Trophoblast cell (in vitro differentiated cells and primary cell): ENCODE measurements at regions not wholly inside any gene's neighbourhood (a gene's known extent, or its start where the extent isn't known, plus 50 kb on each side); places are given as distances from the start of the nearest gene placed in this dataset.

ENCODE experiments used
- DNase-seq, 2 donors: peaks; one replicate each; pipeline ENCODE4 v3.0.0-alpha.2; 2016
- H2AFZ ChIP-seq: 2 replicates; pipeline ENCODE4 v1.6.1; 2013; ENCODE audit warnings: low read length, moderate library complexity, mild to moderate bottlenecking; ENCODE audit not compliant: insufficient read depth, poor library complexity
- H2AK5ac ChIP-seq: 2 replicates; pipeline ENCODE4 v1.6.1; 2013; ENCODE audit warnings: mild to moderate bottlenecking, low read length
- H2BK120ac ChIP-seq: 2 replicates; pipeline ENCODE4 v1.6.1; 2013; ENCODE audit warnings: low read length, mild to moderate bottlenecking, moderate library complexity; ENCODE audit not compliant: insufficient read depth, poor library complexity
- H2BK12ac ChIP-seq: 2 replicates; pipeline ENCODE4 v1.6.1; 2013; ENCODE audit warnings: mild to moderate bottlenecking, low read length, moderate library complexity
- H2BK5ac ChIP-seq: 2 replicates; pipeline ENCODE4 v1.6.1; 2013; ENCODE audit warnings: low read length, low read depth, moderate library complexity, mild to moderate bottlenecking; ENCODE audit not compliant: poor library complexity
- H3K14ac ChIP-seq: 2 replicates; pipeline ENCODE4 v1.6.1; 2013; ENCODE audit warnings: mild to moderate bottlenecking, low read length
- H3K18ac ChIP-seq: 2 replicates; pipeline ENCODE4 v1.6.1; 2013; ENCODE audit warnings: mild to moderate bottlenecking, low read length
- H3K23ac ChIP-seq: 2 replicates; pipeline ENCODE4 v1.6.1; 2013; ENCODE audit warnings: low read length
- H3K27ac ChIP-seq: 2 replicates; pipeline ENCODE4 v1.5.1; 2013; ENCODE audit warnings: low read depth, mild to moderate bottlenecking, inconsistent platforms, low read length, moderate library complexity
- H3K27me3 ChIP-seq: 2 replicates; pipeline ENCODE4 v1.6.1; 2013; ENCODE audit warnings: inconsistent platforms, mild to moderate bottlenecking, low read length, moderate library complexity; ENCODE audit not compliant: insufficient read depth
- H3K36me3 ChIP-seq, 2 experiments: 1 replicate in 1 of 2; 2 replicates in 1 of 2; pipeline ENCODE4 v1.6.1; 2013; ENCODE audit warnings: low read length in 2 of 2, mild to moderate bottlenecking in 2 of 2, moderate library complexity in 1 of 2; ENCODE audit not compliant: insufficient read depth in 2 of 2, control insufficient read depth in 1 of 2
- H3K4ac ChIP-seq: 2 replicates; pipeline ENCODE4 v1.6.1; 2013; ENCODE audit warnings: low read depth, mild to moderate bottlenecking, low read length, moderate library complexity
- H3K4me1 ChIP-seq, 2 experiments: 1 replicate in 1 of 2; 2 replicates in 1 of 2; pipeline ENCODE4 v1.6.1; 2013; ENCODE audit warnings: low read length in 2 of 2, mild to moderate bottlenecking in 2 of 2, moderate library complexity in 1 of 2; ENCODE audit not compliant: insufficient read depth in 2 of 2, control insufficient read depth in 1 of 2
- H3K4me2 ChIP-seq: 2 replicates; pipeline ENCODE4 v1.6.1; 2013; ENCODE audit warnings: inconsistent platforms, mild to moderate bottlenecking, low read length, moderate library complexity
- H3K4me3 ChIP-seq: 2 replicates; pipeline ENCODE4 v1.5.1; 2013; ENCODE audit warnings: mild to moderate bottlenecking, low read depth, low read length, inconsistent platforms
- H3K79me1 ChIP-seq: one replicate; pipeline ENCODE4 v1.6.1; 2013; ENCODE audit warnings: low read length
- H3K79me2 ChIP-seq: 2 replicates; pipeline ENCODE4 v1.6.1; 2013; ENCODE audit warnings: low read length, mild to moderate bottlenecking; ENCODE audit not compliant: control insufficient read depth, insufficient read depth, poor library complexity
- H3K9ac ChIP-seq: 2 replicates; pipeline ENCODE4 v1.6.1; 2013; ENCODE audit warnings: mild to moderate bottlenecking, low read length
- H3K9me3 ChIP-seq: 2 replicates; pipeline ENCODE4 v1.6.1; 2013; ENCODE audit warnings: low read depth, mild to moderate bottlenecking, control low read depth, inconsistent platforms, low read length; ENCODE audit not compliant: insufficient read depth
- H4K12ac ChIP-seq: 2 replicates; pipeline ENCODE4 v1.6.1; 2013; ENCODE audit warnings: low read depth, mild to moderate bottlenecking, low read length, moderate library complexity
- H4K8ac ChIP-seq: 2 replicates; pipeline ENCODE4 v1.6.1; 2013; ENCODE audit warnings: low read depth, mild to moderate bottlenecking, low read length, moderate library complexity
- H4K91ac ChIP-seq: one replicate; pipeline ENCODE4 v1.6.1; 2013; ENCODE audit warnings: low read depth, mild to moderate bottlenecking, low read length, moderate library complexity
- WGBS: extraction: QIAGEN DNeasy Blood & Tissue Kit; methylation state at CpG from one replicate; pipeline ENCODE4 v1.1.7; 2013; ENCODE audit warnings: missing lambda C conversion rate; ENCODE audit not compliant: insufficient read length, insufficient coverage; ENCODE audit errors: extremely low coverage; 5-methylcytosine and 5-hydroxymethylcytosine counted together

GRCh38 chr10:36507715-36508114, 617.7 kb upstream of the ANKRD30A start:
- H2BK120ac ChIP-seq, result no peak overlapping the region
- H3K18ac ChIP-seq, result no peak overlapping the region
- H3K27ac ChIP-seq, result no peak overlapping the region
- H4K91ac ChIP-seq, result no peak overlapping the region
- H3K79me1 ChIP-seq, result no peaks in the 10 kb centered on the region
- H4K12ac ChIP-seq, result no peak overlapping the region
- no peak overlapping the region for H2AFZ ChIP-seq
- H3K4ac ChIP-seq, result no peak overlapping the region
- H3K4me1 ChIP-seq, result no peaks in the 10 kb centered on the region
- no peak overlapping the region for H3K14ac ChIP-seq
- DNase-seq, result no peak
- no peak overlapping the region for H4K8ac ChIP-seq
- no peak overlapping the region for H3K4me2 ChIP-seq
- WGBS, result no CpG with 5 or more reads among the region's 3 CpGs
- H2AK5ac ChIP-seq, result no peak overlapping the region
- H2BK12ac ChIP-seq, result no peak overlapping the region
- no peaks in the 10 kb centered on the region for H3K27me3 ChIP-seq
- H2BK5ac ChIP-seq, result no peak overlapping the region
- no peak overlapping the region for H3K23ac ChIP-seq
- no peaks in the 10 kb centered on the region for H3K79me2 ChIP-seq
- no peaks in the 10 kb centered on the region for H3K36me3 ChIP-seq
- H3K9ac ChIP-seq, result no peak overlapping the region
- no peak overlapping the region for H3K4me3 ChIP-seq
- H3K9me3 ChIP-seq, result no peaks in the 10 kb centered on the region

- Histone ChIP-seq H3K14ac (no peak overlapping the region), H3K27ac (no peak overlapping the region), H4K12ac (no peak overlapping the region), H2BK120ac (no peak overlapping the region), H3K27me3 (no peaks in the 10 kb centered on the region), H3K4ac (no peak overlapping the region), H3K9ac (no peak overlapping the region), H4K91ac (no peak overlapping the region), H2BK12ac (no peak overlapping the region), H4K8ac (no peak overlapping the region), H3K18ac (no peak overlapping the region), H2AK5ac (no peak overlapping the region), H3K4me2 (no peak overlapping the region), H3K79me1 (no peaks in the 10 kb centered on the region), H2BK5ac (no peak overlapping the region), H3K36me3 (no peaks in the 10 kb centered on the region), H3K23ac (no peak overlapping the region), H2AFZ (no peak overlapping the region), H3K9me3 (no peaks in the 10 kb centered on the region), H3K79me2 (no peaks in the 10 kb centered on the region), H3K4me1 (no peaks in the 10 kb centered on the region), H3K4me3 (no peak overlapping the region)
- no peak for DNase-seq
- no CpG with 5 or more reads among the region's 5 CpGs for WGBS
Observed at GRCh38 chr10:36506697-36507496, 618.5 kb upstream of the ANKRD30A start.

- H2BK5ac ChIP-seq, result no peak overlapping the region
- H3K27ac ChIP-seq, result no peak overlapping the region
- no peak overlapping the region for H3K9ac ChIP-seq
- H3K4me2 ChIP-seq, result no peak overlapping the region
- no peak overlapping the region for H2AFZ ChIP-seq
- no peak overlapping the region for H3K18ac ChIP-seq
- H3K36me3 ChIP-seq, result no peaks in the 10 kb centered on the region
- H4K8ac ChIP-seq, result no peak overlapping the region
- no peak overlapping the region for H3K14ac ChIP-seq
- no peak overlapping the region for H2AK5ac ChIP-seq
- no peak overlapping the region for H4K12ac ChIP-seq
- no peaks in the 10 kb centered on the region for H3K27me3 ChIP-seq
- no CpG with 5 or more reads among the region's 4 CpGs for WGBS
- no peak overlapping the region for H2BK120ac ChIP-seq
- no peaks in the 10 kb centered on the region for H3K9me3 ChIP-seq
- no peak overlapping the region for H3K4ac ChIP-seq
- H3K23ac ChIP-seq, result no peak overlapping the region
- no peaks in the 10 kb centered on the region for H3K4me1 ChIP-seq
- no peaks in the 10 kb centered on the region for H3K79me1 ChIP-seq
- H3K79me2 ChIP-seq, result no peaks in the 10 kb centered on the region
- DNase-seq, result no peak
- H2BK12ac ChIP-seq, result no peak overlapping the region
- no peak overlapping the region for H4K91ac ChIP-seq
- no peak overlapping the region for H3K4me3 ChIP-seq
Observed at GRCh38 chr10:36506261-36506660, 619.1 kb upstream of the ANKRD30A start.

- H4K91ac ChIP-seq, result no peak overlapping the region
- H4K12ac ChIP-seq, result no peak overlapping the region
- no peak overlapping the region for H2AK5ac ChIP-seq
- H3K79me2 ChIP-seq, result no peaks in the 10 kb centered on the region
- WGBS, result no CpG with 5 or more reads among the region's 4 CpGs
- H3K79me1 ChIP-seq, result no peaks in the 10 kb centered on the region
- H3K4me3 ChIP-seq, result no peak overlapping the region
- H3K9me3 ChIP-seq, result no peaks in the 10 kb centered on the region
- no peak overlapping the region for H2BK120ac ChIP-seq
- H3K4ac ChIP-seq, result no peak overlapping the region
- no peaks in the 10 kb centered on the region for H3K4me1 ChIP-seq
- no peak overlapping the region for H3K23ac ChIP-seq
- peak in 1 of 2 donors; percentile 6 for DNase-seq
- H2AFZ ChIP-seq, result no peak overlapping the region
- no peak overlapping the region for H3K18ac ChIP-seq
- H3K27me3 ChIP-seq, result no peaks in the 10 kb centered on the region
- H3K9ac ChIP-seq, result no peak overlapping the region
- H2BK5ac ChIP-seq, result no peak overlapping the region
- no peak overlapping the region for H3K27ac ChIP-seq
- peak overlapping the region; percentile 63 for H2BK12ac ChIP-seq
- H3K4me2 ChIP-seq, result no peak overlapping the region
- H4K8ac ChIP-seq, result no peak overlapping the region
- H3K14ac ChIP-seq, result no peak overlapping the region
- no peaks in the 10 kb centered on the region for H3K36me3 ChIP-seq
Observed at GRCh38 chr10:36504758-36505157, 620.6 kb upstream of the ANKRD30A start.
